GM12872 (cell line): ENCODE measurements at regions not wholly inside any gene's neighbourhood (a gene's known extent, or its start where the extent isn't known, plus 50 kb on each side); places are given as distances from the start of the nearest gene placed in this dataset.

Experiments used
- CTCF ChIP-seq: IDR thresholded peaks from 3 replicates; pipeline ENCODE4 v1.5.1; 2011; ENCODE audit warnings: low read depth, mild to moderate bottlenecking, low read length, moderate library complexity; ENCODE audit not compliant: insufficient read depth

GRCh38 chr10:130967161-130967560 is 344.4 kb downstream of the TCERG1L start:
- no peak for TF ChIP-seq CTCF

GRCh38 chr10:130967784-130968183 is 343.7 kb downstream of the TCERG1L start:
- no peak for TF ChIP-seq CTCF

GRCh38 chr10:130968511-130968910 is 343.0 kb downstream of the TCERG1L start:
- no peak for TF ChIP-seq CTCF

GRCh38 chr10:130968964-130969363 is 342.6 kb downstream of the TCERG1L start:
- TF ChIP-seq CTCF, result no peak

GRCh38 chr10:130969700-130970099 is 341.8 kb downstream of the TCERG1L start:
- no peak for TF ChIP-seq CTCF

- TF ChIP-seq CTCF, result no peak
Measured at GRCh38 chr10:130970341-130971122, 341.0 kb downstream of the TCERG1L start.

- TF ChIP-seq CTCF, result no peak
Measured at GRCh38 chr10:130971123-130971435, 340.4 kb downstream of the TCERG1L start.
